OCI-LY1 (cell line): ENCODE measurements at regions not wholly inside any gene's neighbourhood (a gene's known extent, or its start where the extent isn't known, plus 50 kb on each side); places are given as distances from the start of the nearest gene placed in this dataset.

Source experiments
- CTCF ChIP-seq: fragments of 200-600 bp; sonication (generic), shearing (Covaris generic); IDR thresholded peaks from 2 replicates; pipeline ENCODE4 v1.5.1; 2017; ENCODE audit warnings: mild to moderate bottlenecking, antibody characterized with exemption, low read length, moderate library complexity, mixed read lengths
- EZH2 ChIP-seq: fragments of 200-600 bp; sonication (generic), shearing (Covaris generic); IDR thresholded peaks from 2 replicates; pipeline ENCODE4 v1.8.0; 2017; ENCODE audit warnings: borderline replicate concordance, mixed run types, mild to moderate bottlenecking, antibody characterized with exemption, low read length, moderate library complexity, mixed read lengths

DNA sequence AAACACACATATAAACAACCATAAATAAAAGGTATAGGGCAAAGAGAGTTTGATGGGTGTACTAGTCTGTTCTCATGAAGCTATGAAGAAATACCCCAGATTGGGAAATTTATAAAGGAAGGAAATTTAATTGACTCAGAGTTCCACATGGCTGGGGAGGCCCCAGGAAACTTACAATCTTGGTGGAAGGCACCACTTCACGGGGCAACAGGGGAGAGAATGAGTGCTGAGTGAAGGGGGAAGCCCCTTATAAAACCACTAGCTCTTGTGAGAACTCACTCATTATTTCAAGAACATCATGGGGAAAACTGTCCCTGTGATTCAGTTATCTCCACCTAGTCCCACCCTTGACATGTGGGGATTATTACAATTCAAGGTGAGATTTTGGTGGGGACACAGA, 385.9 kb upstream of the ANO5 start:
- TF ChIP-seq EZH2 (no peak), CTCF (no peak)
